Endothelial cell of umbilical vein (primary cell): ENCODE measurements at regions not wholly inside any gene's neighbourhood (a gene's known extent, or its start where the extent isn't known, plus 50 kb on each side); places are given as distances from the start of the nearest gene placed in this dataset.

Experiments used
- BruUV-seq: library from RNA; stranded (reverse); fragments of 400-500 nt; replicated peaks from 2 replicates; lab custom pipeline; 2021; lab: Mats Ljungman, UMichigan
- CTCF ChIA-PET: fragments of 300-600, 350-600 bp; sonication (Branson Sonifier 250); formaldehyde crosslinking; loops from one replicate; lab custom pipeline; 2021; ENCODE audit warnings: antibody characterized with exemption, inconsistent platforms; lab: Charles Lee
- POLR2A ChIA-PET: fragments of 300-600, 350-600 bp; sonication (Branson Sonifier 250); formaldehyde crosslinking; loops from one replicate; lab custom pipeline; 2021; ENCODE audit warnings: antibody characterized with exemption, inconsistent platforms; lab: Charles Lee
- DNase-seq: peaks from one replicate; pipeline ENCODE4 v3.0.0-alpha.2; 2011; ENCODE audit warnings: low read depth, low spot score
- FAIRE-seq: peaks from 2 replicates; lab custom pipeline; 2011; peaks lifted over from hg19 to GRCh38; lab: Jason Lieb, UNC
- H2AFZ ChIP-seq: 2 replicates; pipeline ENCODE4 v1.6.0; 2012; ENCODE audit warnings: low read depth, low read length, control low read depth, inconsistent platforms
- H3K27ac ChIP-seq: 2 replicates; pipeline ENCODE4 v1.5.1; 2011; ENCODE audit warnings: low read depth, mild to moderate bottlenecking, control low read depth, low read length, moderate library complexity; ENCODE audit not compliant: insufficient read depth
- H3K27me3 ChIP-seq, 2 experiments: 2 replicates each; pipeline versions ENCODE4 v1.6.0 to v1.6.1; 2011; ENCODE audit warnings: low read length in 2 of 2, mixed read lengths in 1 of 2; ENCODE audit not compliant: control insufficient read depth in 2 of 2, insufficient read depth in 2 of 2
- H3K36me3 ChIP-seq, 2 experiments: 2 replicates in 1 of 2; 3 replicates in 1 of 2; pipeline ENCODE4 v1.5.1; 2011; ENCODE audit warnings: low read length in 2 of 2, mild to moderate bottlenecking in 1 of 2, moderate library complexity in 1 of 2; ENCODE audit not compliant: control insufficient read depth in 2 of 2, insufficient read depth in 2 of 2; ENCODE audit errors: extremely low read depth in 1 of 2
- H3K4me1 ChIP-seq: 3 replicates; pipeline ENCODE4 v1.5.1; 2011; ENCODE audit warnings: mild to moderate bottlenecking, low read length; ENCODE audit not compliant: control insufficient read depth, insufficient read depth; ENCODE audit errors: extremely low read depth
- H3K4me2 ChIP-seq: 2 replicates; pipeline ENCODE4 v1.6.1; 2011; ENCODE audit warnings: low read length, control low read depth, mixed read lengths; ENCODE audit not compliant: insufficient read depth
- H3K4me3 ChIP-seq, 3 experiments: fragments of 200-600 bp in 1 of 3; sonication (generic), shearing (Covaris generic) in 1 of 3; replicated peaks in 1 of 3; 2 replicates each; pipeline ENCODE4 v1.5.1; 2011 to 2016; ENCODE audit warnings: control low read depth in 3 of 3, low read length in 3 of 3, mild to moderate bottlenecking in 2 of 3, inconsistent platforms in 1 of 3, low read depth in 1 of 3, moderate library complexity in 1 of 3; ENCODE audit not compliant: insufficient read depth in 1 of 3
- H3K79me2 ChIP-seq: 2 replicates; pipeline ENCODE4 v1.6.0; 2012; ENCODE audit warnings: low read length, inconsistent platforms; ENCODE audit not compliant: control insufficient read depth, insufficient read depth
- H3K9ac ChIP-seq: replicated peaks from 2 replicates; pipeline ENCODE3; 2011; ENCODE audit warnings: low read length, control low read depth; ENCODE audit not compliant: insufficient read depth; ENCODE audit errors: extremely low read depth
- H3K9me1 ChIP-seq: replicated peaks from 3 replicates; pipeline ENCODE4 v1.6.0; 2011; ENCODE audit warnings: mild to moderate bottlenecking, low read length; ENCODE audit not compliant: control insufficient read depth, insufficient read depth; ENCODE audit errors: extremely low read depth
- H3K9me3 ChIP-seq: replicated peaks from 2 replicates; pipeline ENCODE4 v1.5.1; 2012; ENCODE audit warnings: low read length, inconsistent platforms; ENCODE audit not compliant: control insufficient read depth, insufficient read depth
- H4K20me1 ChIP-seq: replicated peaks from 2 replicates; pipeline ENCODE3; 2011; ENCODE audit warnings: mild to moderate bottlenecking, low read length; ENCODE audit not compliant: control insufficient read depth, insufficient read depth; ENCODE audit errors: extremely low read depth
- EZH2 ChIP-seq: IDR thresholded peaks from 2 replicates; pipeline ENCODE4 v1.6.1; 2012; ENCODE audit warnings: borderline replicate concordance, low read depth, mild to moderate bottlenecking, moderate library complexity, low read length, inconsistent platforms; ENCODE audit not compliant: severe bottlenecking
- FOS ChIP-seq: IDR thresholded peaks from 2 replicates; pipeline ENCODE4 v1.6.1; 2011; ENCODE audit warnings: mild to moderate bottlenecking, low read length, moderate library complexity, borderline replicate concordance; ENCODE audit not compliant: insufficient read depth
- GATA2 ChIP-seq: IDR thresholded peaks from 2 replicates; pipeline ENCODE4 v1.7.0; 2011; ENCODE audit warnings: low read depth, mild to moderate bottlenecking, moderate library complexity, mixed read lengths, low read length; ENCODE audit not compliant: insufficient read length, insufficient read depth
- JUN ChIP-seq: IDR thresholded peaks from 2 replicates; pipeline ENCODE4 v1.6.1; 2011; ENCODE audit warnings: borderline replicate concordance, low read depth; ENCODE audit not compliant: insufficient read length, insufficient read depth
- MYC ChIP-seq: IDR thresholded peaks from one replicate; pipeline ENCODE4 v1.6.1; 2011; ENCODE audit warnings: mild to moderate bottlenecking, low read depth, low read length
- POLR2A ChIP-seq: IDR thresholded peaks from 2 replicates; pipeline ENCODE4 v1.6.1; 2012; ENCODE audit warnings: low read depth, mild to moderate bottlenecking, control low read depth, low read length
- POLR2AphosphoS5 ChIP-seq: IDR thresholded peaks from 2 replicates; pipeline ENCODE4 v1.6.1; 2012; ENCODE audit warnings: low read depth, mild to moderate bottlenecking, control low read depth, low read length, moderate library complexity; ENCODE audit not compliant: insufficient read depth
- dilution Hi-C: fragments of 300-500 bp; cut with MboI; formaldehyde crosslinking; loops from one replicate; pipeline ENCODE4 v1.15.0; 2019; ENCODE audit warnings: low sequenced_read_pairs; ENCODE audit not compliant: extremely low pct_ligation_motif_present
- intact Hi-C: fragments of 100-400 bp; cut with micrococcal nuclease; formaldehyde crosslinking; loops from one replicate; pipeline ENCODE4 v1.10.0; 2022
- TF ChIP-seq, protein P1 (sequence below), 2 donors: IDR thresholded peaks; 1 replicate in 1 of 2; 2 replicates in 1 of 2; pipeline ENCODE4 v1.5.1; 2011; ENCODE audit warnings: low read length in 2 of 2, mild to moderate bottlenecking in 2 of 2, moderate library complexity in 2 of 2, control low read depth in 1 of 2, inconsistent platforms in 1 of 2, low read depth in 1 of 2; ENCODE audit not compliant: insufficient read depth in 1 of 2; ENCODE audit errors: extremely low read depth in 1 of 2
- TF ChIP-seq, protein P2 (sequence below): IDR thresholded peaks from 2 replicates; pipeline ENCODE4 v1.6.1; 2011; ENCODE audit not compliant: insufficient read depth, insufficient read length

DNA sequence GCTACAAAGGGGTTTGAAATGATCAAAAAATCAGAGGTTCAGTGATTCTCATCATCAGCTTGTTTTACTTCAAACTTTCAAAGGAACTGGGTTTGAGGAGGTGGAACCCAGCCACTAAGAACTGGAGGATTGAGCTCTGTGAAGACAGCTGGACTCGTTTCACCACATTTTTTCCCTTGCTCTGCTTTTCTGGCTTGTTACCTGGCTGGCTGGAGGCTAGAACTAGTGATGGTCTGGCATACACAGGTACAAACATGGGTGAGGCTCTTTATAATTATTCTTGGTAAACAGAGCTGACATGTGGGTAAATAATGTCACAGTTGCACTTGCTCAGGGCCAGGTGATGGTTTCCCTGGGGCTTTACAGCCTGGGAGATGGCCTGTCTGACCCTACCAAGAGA, 352.5 kb downstream of the FGFR2 start:
- TF ChIP-seq, protein P1, sequence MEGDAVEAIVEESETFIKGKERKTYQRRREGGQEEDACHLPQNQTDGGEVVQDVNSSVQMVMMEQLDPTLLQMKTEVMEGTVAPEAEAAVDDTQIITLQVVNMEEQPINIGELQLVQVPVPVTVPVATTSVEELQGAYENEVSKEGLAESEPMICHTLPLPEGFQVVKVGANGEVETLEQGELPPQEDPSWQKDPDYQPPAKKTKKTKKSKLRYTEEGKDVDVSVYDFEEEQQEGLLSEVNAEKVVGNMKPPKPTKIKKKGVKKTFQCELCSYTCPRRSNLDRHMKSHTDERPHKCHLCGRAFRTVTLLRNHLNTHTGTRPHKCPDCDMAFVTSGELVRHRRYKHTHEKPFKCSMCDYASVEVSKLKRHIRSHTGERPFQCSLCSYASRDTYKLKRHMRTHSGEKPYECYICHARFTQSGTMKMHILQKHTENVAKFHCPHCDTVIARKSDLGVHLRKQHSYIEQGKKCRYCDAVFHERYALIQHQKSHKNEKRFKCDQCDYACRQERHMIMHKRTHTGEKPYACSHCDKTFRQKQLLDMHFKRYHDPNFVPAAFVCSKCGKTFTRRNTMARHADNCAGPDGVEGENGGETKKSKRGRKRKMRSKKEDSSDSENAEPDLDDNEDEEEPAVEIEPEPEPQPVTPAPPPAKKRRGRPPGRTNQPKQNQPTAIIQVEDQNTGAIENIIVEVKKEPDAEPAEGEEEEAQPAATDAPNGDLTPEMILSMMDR (IDR thresholded peaks at IDR 0.05; ENCODE audit: extremely low read depth in 1 of 2, insufficient read depth in 1 of 2, low read depth in 1 of 2, low read length in 2 of 2), result no peak
- TF ChIP-seq POLR2AphosphoS5, result no peak
- TF ChIP-seq, protein P2, sequence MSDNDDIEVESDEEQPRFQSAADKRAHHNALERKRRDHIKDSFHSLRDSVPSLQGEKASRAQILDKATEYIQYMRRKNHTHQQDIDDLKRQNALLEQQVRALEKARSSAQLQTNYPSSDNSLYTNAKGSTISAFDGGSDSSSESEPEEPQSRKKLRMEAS, result no peak
- no peak for TF ChIP-seq POLR2A
- TF ChIP-seq EZH2, result no peak
- TF ChIP-seq GATA2, result no peak
- no peak for TF ChIP-seq FOS
- no peak for TF ChIP-seq JUN
- no peak for TF ChIP-seq MYC
- no peaks in the 10 kb centered on the region for H3K9me1 ChIP-seq
- no peak overlapping the region for H3K27ac ChIP-seq
- H3K27me3 ChIP-seq, result no peaks in the 10 kb centered on the region
- intact Hi-C loops, result no loop called here
- DNase-seq, result no peak
- no peak overlapping the region for H2AFZ ChIP-seq
- no peak for FAIRE-seq
- no peaks in the 10 kb centered on the region for H3K9me3 ChIP-seq
- H3K9ac ChIP-seq, result no peak overlapping the region
- no peak overlapping the region for H3K4me2 ChIP-seq
- no TSS peak for BruUV-seq
- ChIA-PET CTCF (no interaction called here), POLR2A (no interaction called here)
- no peaks in the 10 kb centered on the region for H3K4me1 ChIP-seq
- H3K4me3 ChIP-seq, result no peak overlapping the region
- no peaks in the 10 kb centered on the region for H4K20me1 ChIP-seq
- dilution Hi-C loops, result no loop called here
- no peaks in the 10 kb centered on the region for H3K36me3 ChIP-seq
- no peaks in the 10 kb centered on the region for H3K79me2 ChIP-seq
